ENCODE measurements at regions not wholly inside any gene's neighbourhood (a gene's known extent, or its start where the extent isn't known, plus 50 kb on each side); places are given as distances from the start of the nearest gene placed in this dataset.

- Mint-ChIP-seq H3K4me3 (no peak overlapping the region), H3K36me3 (no peaks in the 10 kb centered on the region), H3K27me3 (no peaks in the 10 kb centered on the region), H3K4me1 (no peaks in the 10 kb centered on the region), H3K27ac (no peak overlapping the region), H3K9me3 (no peaks in the 10 kb centered on the region)
- DNase-seq (no peak), ATAC-seq (ENCODE audit: low read depth) (no peak)
- POLR2A ChIA-PET: no interaction called here
Observed at GRCh38 chr2:6342273-6342920, 523.3 kb downstream of the CMPK2 start.

GRCh38 chr2:6343076-6343475 is 522.6 kb downstream of the CMPK2 start:
- H3K4me3 Mint-ChIP-seq: no peak overlapping the region
- ATAC-seq (ENCODE audit: low read depth) (no peak), DNase-seq (no peak)
- no peak overlapping the region for H3K27ac Mint-ChIP-seq
- H3K9me3 Mint-ChIP-seq: no peaks in the 10 kb centered on the region
- no peaks in the 10 kb centered on the region for H3K27me3 Mint-ChIP-seq
- H3K4me1 Mint-ChIP-seq: no peaks in the 10 kb centered on the region
- H3K36me3 Mint-ChIP-seq: no peaks in the 10 kb centered on the region
- POLR2A ChIA-PET: no interaction called here

GRCh38 chr2:6352247-6352646 is 513.5 kb downstream of the CMPK2 start:
- H3K4me1 Mint-ChIP-seq: no peaks in the 10 kb centered on the region
- no peaks in the 10 kb centered on the region for H3K27me3 Mint-ChIP-seq
- POLR2A ChIA-PET: no interaction called here
- DNase-seq: no peak
- no peaks in the 10 kb centered on the region for H3K36me3 Mint-ChIP-seq
- H3K4me3 Mint-ChIP-seq: no peak overlapping the region
- H3K9me3 Mint-ChIP-seq: no peaks in the 10 kb centered on the region
- H3K27ac Mint-ChIP-seq: no peak overlapping the region
- no peak for ATAC-seq (ENCODE audit: low read depth)

GRCh38 chr2:6352906-6353515 is 512.7 kb downstream of the CMPK2 start:
- H3K9me3 Mint-ChIP-seq: no peaks in the 10 kb centered on the region
- no peaks in the 10 kb centered on the region for H3K27me3 Mint-ChIP-seq
- no peak for ATAC-seq (ENCODE audit: low read depth)

GRCh38 chr2:6353669-6354068 is 512.0 kb downstream of the CMPK2 start:
- H3K27me3 Mint-ChIP-seq: no peaks in the 10 kb centered on the region
- POLR2A ChIA-PET: no interaction called here
- no peaks in the 10 kb centered on the region for H3K36me3 Mint-ChIP-seq
- H3K27ac Mint-ChIP-seq: no peak overlapping the region
- H3K4me1 Mint-ChIP-seq: no peaks in the 10 kb centered on the region
- no peaks in the 10 kb centered on the region for H3K9me3 Mint-ChIP-seq
- no peak overlapping the region for H3K4me3 Mint-ChIP-seq
- DNase-seq: no peak
- ATAC-seq (ENCODE audit: low read depth): no peak

More at GRCh38 chr2:6352906-6353515, 512.7 kb downstream of the CMPK2 start:
- no peak overlapping the region for H3K27ac Mint-ChIP-seq
- H3K4me1 Mint-ChIP-seq: no peaks in the 10 kb centered on the region
- H3K4me3 Mint-ChIP-seq: no peak overlapping the region
- POLR2A ChIA-PET: no interaction called here
- DNase-seq: no peak
- no peaks in the 10 kb centered on the region for H3K36me3 Mint-ChIP-seq

- Mint-ChIP-seq H3K4me1 (no peaks in the 10 kb centered on the region), H3K9me3 (no peaks in the 10 kb centered on the region), H3K27ac (no peak overlapping the region), H3K36me3 (no peaks in the 10 kb centered on the region), H3K4me3 (no peak overlapping the region), H3K27me3 (no peaks in the 10 kb centered on the region)
- POLR2A ChIA-PET: no interaction called here
- DNase-seq (no peak), ATAC-seq (ENCODE audit: low read depth) (no peak)
Observed at GRCh38 chr2:6354546-6354945, 511.2 kb downstream of the CMPK2 start.

GRCh38 chr2:6355886-6356761 is 509.6 kb downstream of the CMPK2 start:
- Mint-ChIP-seq H3K36me3 (no peaks in the 10 kb centered on the region), H3K27me3 (no peaks in the 10 kb centered on the region), H3K27ac (no peak overlapping the region), H3K4me1 (no peaks in the 10 kb centered on the region), H3K4me3 (no peak overlapping the region), H3K9me3 (no peaks in the 10 kb centered on the region)
- no peak for DNase-seq
- POLR2A ChIA-PET: no interaction called here
- ATAC-seq (ENCODE audit: low read depth): no peak

GRCh38 chr2:6358546-6358945 is 507.2 kb downstream of the CMPK2 start:
- H3K36me3 Mint-ChIP-seq: no peaks in the 10 kb centered on the region
- H3K9me3 Mint-ChIP-seq: peaks cover 2% of the 10 kb centered on the region
- no peak overlapping the region for H3K27ac Mint-ChIP-seq
- no peak for ATAC-seq (ENCODE audit: low read depth)
- POLR2A ChIA-PET: no interaction called here
- no peaks in the 10 kb centered on the region for H3K4me1 Mint-ChIP-seq
- H3K4me3 Mint-ChIP-seq: no peak overlapping the region
- DNase-seq: no peak
- H3K27me3 Mint-ChIP-seq: no peaks in the 10 kb centered on the region

- DNase-seq (no peak), ATAC-seq (ENCODE audit: low read depth) (no peak)
- Mint-ChIP-seq H3K27ac (no peak overlapping the region), H3K36me3 (no peaks in the 10 kb centered on the region), H3K4me3 (no peak overlapping the region), H3K4me1 (no peaks in the 10 kb centered on the region), H3K27me3 (no peaks in the 10 kb centered on the region), H3K9me3 (peaks cover 2% of the 10 kb centered on the region)
- POLR2A ChIA-PET: no interaction called here
Observed at GRCh38 chr2:6358985-6359384, 506.7 kb downstream of the CMPK2 start.

- H3K27me3 Mint-ChIP-seq: no peaks in the 10 kb centered on the region
- ATAC-seq (ENCODE audit: low read depth) (no peak), DNase-seq (no peak)
- no peaks in the 10 kb centered on the region for H3K4me1 Mint-ChIP-seq
- POLR2A ChIA-PET: no interaction called here
- no peak overlapping the region for H3K4me3 Mint-ChIP-seq
- peaks cover 2% of the 10 kb centered on the region for H3K9me3 Mint-ChIP-seq
- H3K36me3 Mint-ChIP-seq: no peaks in the 10 kb centered on the region
- no peak overlapping the region for H3K27ac Mint-ChIP-seq
Observed at GRCh38 chr2:6359964-6360363, 505.7 kb downstream of the CMPK2 start.

- Mint-ChIP-seq H3K9me3 (peaks cover 2% of the 10 kb centered on the region), H3K27ac (no peak overlapping the region), H3K36me3 (no peaks in the 10 kb centered on the region), H3K4me3 (no peak overlapping the region), H3K27me3 (no peaks in the 10 kb centered on the region), H3K4me1 (no peaks in the 10 kb centered on the region)
- POLR2A ChIA-PET: no interaction called here
- DNase-seq (no peak), ATAC-seq (ENCODE audit: low read depth) (no peak)
Observed at GRCh38 chr2:6362671-6363450, 502.8 kb downstream of the CMPK2 start.

GRCh38 chr2:6368281-6368680 is 497.4 kb downstream of the CMPK2 start:
- Mint-ChIP-seq H3K36me3 (no peaks in the 10 kb centered on the region), H3K4me1 (no peaks in the 10 kb centered on the region), H3K27ac (no peak overlapping the region), H3K4me3 (no peak overlapping the region), H3K9me3 (no peaks in the 10 kb centered on the region), H3K27me3 (no peaks in the 10 kb centered on the region)
- ATAC-seq (ENCODE audit: low read depth): no peak
- POLR2A ChIA-PET: no interaction called here
- no peak for DNase-seq

GRCh38 chr2:6369266-6369665 is 496.4 kb downstream of the CMPK2 start:
- DNase-seq: no peak
- POLR2A ChIA-PET: no interaction called here
- Mint-ChIP-seq H3K36me3 (no peaks in the 10 kb centered on the region), H3K9me3 (no peaks in the 10 kb centered on the region), H3K4me3 (no peak overlapping the region), H3K4me1 (no peaks in the 10 kb centered on the region), H3K27me3 (no peaks in the 10 kb centered on the region), H3K27ac (no peak overlapping the region)
- ATAC-seq (ENCODE audit: low read depth): no peak
